ENCODE measurements at regions not wholly inside any gene's neighbourhood (a gene's known extent, or its start where the extent isn't known, plus 50 kb on each side); places are given as distances from the start of the nearest gene placed in this dataset.
"Not testable (repeated sequence)": the region's sequence is repeated elsewhere in the genome, so short reads cannot be mapped to it uniquely, and the experiment has no call there.

DNA sequence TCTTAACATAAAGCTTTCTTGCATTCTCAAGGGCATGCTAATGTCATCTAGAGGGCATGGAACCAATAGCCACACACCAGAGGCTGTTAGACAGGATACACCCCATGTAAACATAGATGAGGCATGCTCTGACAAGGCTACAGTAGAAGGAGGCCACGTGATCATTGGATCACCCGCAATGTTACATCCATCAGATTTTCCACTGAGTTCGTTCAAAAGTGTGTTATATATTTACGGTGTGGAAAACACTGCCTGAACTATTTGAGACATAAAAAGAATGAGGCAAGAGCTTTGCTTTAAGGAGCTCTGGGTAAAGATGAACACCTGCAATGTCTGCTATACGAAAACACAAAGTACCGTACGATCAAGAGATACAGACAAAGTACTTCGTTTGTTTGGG lies 817.5 kb upstream of the SLC10A2 start:
- Mint-ChIP-seq H3K9me3 (peaks cover 6% of the 10 kb centered on the region; the same call in 1 of the 2 replicates), H3K27me3 (ENCODE audit: insufficient read depth) (no peaks in the 10 kb centered on the region), H3K36me3 (ENCODE audit: low read depth) (no peaks in the 10 kb centered on the region), H3K4me3 (no peak overlapping the region), H3K4me1 (ENCODE audit: low read depth) (peaks cover 6% of the 10 kb centered on the region; the same call in 1 of the 2 replicates), H3K27ac (no peak overlapping the region)
- DNase-seq, result no peak
- TF ChIP-seq CTCF (IDR thresholded peaks at IDR 0.05), result no peak

DNA sequence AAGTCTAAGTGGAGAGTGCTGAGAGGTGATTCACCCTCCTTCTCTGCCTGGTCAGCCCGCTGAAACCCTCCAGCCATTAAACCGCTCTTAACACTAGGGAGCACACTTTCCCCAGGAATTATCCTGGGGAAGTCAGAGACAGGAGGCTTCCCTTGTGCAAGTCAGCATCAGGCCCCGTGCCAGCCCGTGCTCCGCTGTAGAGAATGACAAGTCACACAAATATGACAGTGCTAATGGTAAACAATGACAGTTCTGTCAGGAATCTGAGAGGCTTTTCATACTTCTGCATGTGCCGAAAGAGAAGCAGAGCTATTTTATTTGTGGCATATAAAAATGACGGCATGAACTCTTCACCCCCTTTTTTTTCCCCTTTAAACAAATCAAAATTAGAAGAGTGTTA lies 816.9 kb upstream of the SLC10A2 start:
- no peak overlapping the region for H3K27ac Mint-ChIP-seq
- H3K4me1 Mint-ChIP-seq (ENCODE audit: low read depth), result peaks cover 6% of the 10 kb centered on the region; the same call in 1 of the 2 replicates

DNA sequence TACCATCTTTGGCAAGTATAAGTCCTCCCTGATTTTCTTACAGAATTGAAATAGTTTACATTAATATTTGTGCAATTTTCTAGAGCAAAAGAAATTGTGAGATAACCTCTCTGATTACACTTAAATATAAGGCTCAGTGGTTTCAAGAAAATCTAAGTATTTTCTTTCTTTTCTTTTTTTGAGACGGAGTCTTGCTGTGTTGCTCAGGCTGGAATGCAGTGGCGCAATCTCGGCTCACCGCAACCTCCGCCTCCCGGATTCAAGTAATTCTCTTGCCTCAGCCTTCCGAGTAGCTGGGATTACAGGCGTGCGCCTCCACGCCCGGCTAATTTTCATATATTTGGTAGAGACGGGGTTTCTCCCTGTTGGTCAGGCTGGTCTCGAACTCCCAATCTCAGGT lies 813.9 kb upstream of the SLC10A2 start:
- H3K36me3 Mint-ChIP-seq (ENCODE audit: low read depth); DNase-seq; H3K27me3 Mint-ChIP-seq (ENCODE audit: insufficient read depth); H3K27ac Mint-ChIP-seq; H3K4me1 Mint-ChIP-seq (ENCODE audit: low read depth); H3K4me3 Mint-ChIP-seq: not testable (repeated sequence)
- H3K9me3 Mint-ChIP-seq, result peaks cover 10% of the 10 kb centered on the region

More for the DNA sequence above, 816.9 kb upstream of the SLC10A2 start:
- DNase-seq, result peak; percentile 49
- Mint-ChIP-seq H3K27me3 (ENCODE audit: insufficient read depth) (no peaks in the 10 kb centered on the region), H3K9me3 (peaks cover 8% of the 10 kb centered on the region), H3K36me3 (ENCODE audit: low read depth) (no peaks in the 10 kb centered on the region), H3K4me3 (no peak overlapping the region)
- peak; percentile 31; the same call in 1 of the 2 replicates for TF ChIP-seq CTCF (IDR thresholded peaks at IDR 0.05)

- Mint-ChIP-seq H3K4me1 (ENCODE audit: low read depth) (peaks cover 6% of the 10 kb centered on the region; the same call in 1 of the 2 replicates), H3K9me3 (peaks cover 17% of the 10 kb centered on the region), H3K4me3 (no peak overlapping the region), H3K27me3 (ENCODE audit: insufficient read depth) (no peaks in the 10 kb centered on the region), H3K27ac (no peak overlapping the region), H3K36me3 (ENCODE audit: low read depth) (no peaks in the 10 kb centered on the region)
- no peak for TF ChIP-seq CTCF (IDR thresholded peaks at IDR 0.05)
- DNase-seq, result no peak
Observed at GRCh38 chr13:103878891-103879605, 812.8 kb upstream of the SLC10A2 start.

GRCh38 chr13:103876571-103876970 lies 810.4 kb upstream of the SLC10A2 start:
- no peak for TF ChIP-seq CTCF (IDR thresholded peaks at IDR 0.05)
- no peak overlapping the region for H3K4me3 Mint-ChIP-seq
- H3K27ac Mint-ChIP-seq, result no peak overlapping the region
- H3K36me3 Mint-ChIP-seq (ENCODE audit: low read depth), result no peaks in the 10 kb centered on the region
- peaks cover 25% of the 10 kb centered on the region for H3K9me3 Mint-ChIP-seq
- no peaks in the 10 kb centered on the region for H3K27me3 Mint-ChIP-seq (ENCODE audit: insufficient read depth)
- DNase-seq, result no peak
- no peaks in the 10 kb centered on the region for H3K4me1 Mint-ChIP-seq (ENCODE audit: low read depth)

GRCh38 chr13:103873725-103874124 lies 807.5 kb upstream of the SLC10A2 start:
- H3K27me3 Mint-ChIP-seq (ENCODE audit: insufficient read depth), result no peaks in the 10 kb centered on the region
- no peak for TF ChIP-seq CTCF (IDR thresholded peaks at IDR 0.05)
- no peak for DNase-seq
- H3K4me3 Mint-ChIP-seq, result no peak overlapping the region
- no peak overlapping the region for H3K27ac Mint-ChIP-seq
- peaks cover 19% of the 10 kb centered on the region for H3K9me3 Mint-ChIP-seq
- no peaks in the 10 kb centered on the region for H3K36me3 Mint-ChIP-seq (ENCODE audit: low read depth)
- no peaks in the 10 kb centered on the region for H3K4me1 Mint-ChIP-seq (ENCODE audit: low read depth)
